Left lung (tissue), 4 donors: ENCODE measurements at regions not wholly inside any gene's neighbourhood (a gene's known extent, or its start where the extent isn't known, plus 50 kb on each side); places are given as distances from the start of the nearest gene placed in this dataset.

Source experiments
- ATAC-seq: fragments of 200-7000 bp; cut with Tn5 transposase; one replicate; pipeline ENCODE4 v1.9.1; 2020; ENCODE audit warnings: moderate library complexity
- DNase-seq, 4 donors: peaks; one replicate each; pipeline ENCODE4 v3.0.0-alpha.2; 2013 to 2020
- H3K27ac ChIP-seq, 2 donors: fragments of 200-600 bp; sonication (generic) in 1 of 2; one replicate each; pipeline versions ENCODE4 v1.5.0 to v1.8.0; 2020 to 2021
- H3K27me3 ChIP-seq, 2 donors: fragments of 200-600 bp; sonication (generic) in 1 of 2; one replicate each; pipeline versions ENCODE4 v1.5.0 to v1.8.0; 2020 to 2021
- H3K36me3 ChIP-seq, 2 donors: fragments of 200-600 bp; sonication (generic) in 1 of 2; one replicate each; pipeline versions ENCODE4 v1.5.0 to v1.8.0; 2020 to 2021
- H3K4me1 ChIP-seq, 2 donors: fragments of 200-600 bp; one replicate each; pipeline ENCODE4 v1.8.0; 2021
- H3K4me3 ChIP-seq, 2 donors: fragments of 200-600 bp; sonication (generic) in 1 of 2; one replicate each; pipeline versions ENCODE4 v1.5.0 to v1.8.0; 2020 to 2021; ENCODE audit warnings: mild to moderate bottlenecking in 1 of 2
- H3K9me3 ChIP-seq, 2 donors: fragments of 200-600 bp; sonication (generic) in 1 of 2; one replicate each; pipeline versions ENCODE4 v1.5.0 to v1.8.0; 2020 to 2021
- intact Hi-C, 2 donors: fragments of 100-400 bp; cut with DNase I; formaldehyde crosslinking; loops; one replicate each; pipeline versions ENCODE4 v1.11.2 to v1.14.2; 2022
- TF ChIP-seq, protein P1 (sequence below), 2 donors: fragments of 200-600 bp; sonication (generic) in 1 of 2; IDR thresholded peaks; one replicate each; pipeline versions ENCODE4 v1.5.0 to v1.8.0; 2021; ENCODE audit warnings: antibody characterized with exemption in 2 of 2
- donor health status: DM: no; HTN: yes; CAD: no.
- donor health status: DM: no; HTN: no; CAD: no.

DNA sequence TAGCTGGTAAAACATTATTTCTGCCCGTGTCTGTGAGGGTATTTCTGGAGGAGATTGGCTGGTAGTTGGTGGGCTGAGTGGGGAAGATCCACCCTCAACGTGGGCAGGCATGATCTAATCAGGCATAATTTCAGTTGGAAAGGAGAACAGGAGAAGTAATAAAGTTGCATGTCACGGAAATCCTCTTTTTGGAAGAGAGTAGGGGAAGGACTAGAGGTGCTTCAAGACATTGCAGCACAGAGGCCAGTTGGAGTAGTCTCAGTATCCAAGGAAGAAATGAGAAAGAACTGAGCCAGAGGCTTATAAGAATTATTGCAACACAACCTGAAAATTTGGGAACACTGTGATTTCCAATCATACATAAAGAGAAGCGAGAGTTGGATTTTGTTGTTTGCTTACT lies 1155.1 kb downstream of the FAM181B start:
- Histone ChIP-seq H3K27ac (no peak overlapping the region), H3K4me1 (no peaks in the 10 kb centered on the region), H3K4me3 (no peak overlapping the region), H3K27me3 (no peaks in the 10 kb centered on the region), H3K9me3 (no peaks in the 10 kb centered on the region), H3K36me3 (no peaks in the 10 kb centered on the region)
- intact Hi-C loops: no loop called here
- TF ChIP-seq, protein P1, sequence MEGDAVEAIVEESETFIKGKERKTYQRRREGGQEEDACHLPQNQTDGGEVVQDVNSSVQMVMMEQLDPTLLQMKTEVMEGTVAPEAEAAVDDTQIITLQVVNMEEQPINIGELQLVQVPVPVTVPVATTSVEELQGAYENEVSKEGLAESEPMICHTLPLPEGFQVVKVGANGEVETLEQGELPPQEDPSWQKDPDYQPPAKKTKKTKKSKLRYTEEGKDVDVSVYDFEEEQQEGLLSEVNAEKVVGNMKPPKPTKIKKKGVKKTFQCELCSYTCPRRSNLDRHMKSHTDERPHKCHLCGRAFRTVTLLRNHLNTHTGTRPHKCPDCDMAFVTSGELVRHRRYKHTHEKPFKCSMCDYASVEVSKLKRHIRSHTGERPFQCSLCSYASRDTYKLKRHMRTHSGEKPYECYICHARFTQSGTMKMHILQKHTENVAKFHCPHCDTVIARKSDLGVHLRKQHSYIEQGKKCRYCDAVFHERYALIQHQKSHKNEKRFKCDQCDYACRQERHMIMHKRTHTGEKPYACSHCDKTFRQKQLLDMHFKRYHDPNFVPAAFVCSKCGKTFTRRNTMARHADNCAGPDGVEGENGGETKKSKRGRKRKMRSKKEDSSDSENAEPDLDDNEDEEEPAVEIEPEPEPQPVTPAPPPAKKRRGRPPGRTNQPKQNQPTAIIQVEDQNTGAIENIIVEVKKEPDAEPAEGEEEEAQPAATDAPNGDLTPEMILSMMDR (IDR thresholded peaks at IDR 0.05): no peak
- no peak for ATAC-seq
- DNase-seq: no peak

DNA sequence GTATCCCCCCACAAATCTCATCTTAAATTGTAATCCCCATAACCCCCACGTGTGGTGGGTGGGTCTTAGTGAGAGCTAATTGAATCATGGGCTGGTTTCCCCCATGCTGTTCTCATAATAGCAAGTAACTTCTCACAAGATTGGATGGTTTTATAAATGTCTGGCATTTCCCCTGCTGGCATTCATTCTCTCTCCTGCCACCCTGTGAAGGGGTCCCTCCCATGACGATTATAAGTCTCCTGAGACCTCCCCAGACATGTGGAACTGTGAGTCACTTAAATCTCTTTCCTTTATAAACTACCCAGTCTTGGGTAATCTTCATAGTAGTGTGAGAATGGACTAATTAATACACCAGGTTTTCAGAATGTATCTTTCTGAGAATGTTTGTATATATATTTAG lies 1159.4 kb downstream of the FAM181B start:
- Histone ChIP-seq H3K36me3 (no peaks in the 10 kb centered on the region), H3K4me1 (no peaks in the 10 kb centered on the region), H3K27ac (no peak overlapping the region), H3K9me3 (no peaks in the 10 kb centered on the region), H3K4me3 (no peak overlapping the region), H3K27me3 (no peaks in the 10 kb centered on the region)
- intact Hi-C loops: no loop called here
- TF ChIP-seq, protein P1 (IDR thresholded peaks at IDR 0.05): no peak
- ATAC-seq (no peak), DNase-seq (no peak)

DNA sequence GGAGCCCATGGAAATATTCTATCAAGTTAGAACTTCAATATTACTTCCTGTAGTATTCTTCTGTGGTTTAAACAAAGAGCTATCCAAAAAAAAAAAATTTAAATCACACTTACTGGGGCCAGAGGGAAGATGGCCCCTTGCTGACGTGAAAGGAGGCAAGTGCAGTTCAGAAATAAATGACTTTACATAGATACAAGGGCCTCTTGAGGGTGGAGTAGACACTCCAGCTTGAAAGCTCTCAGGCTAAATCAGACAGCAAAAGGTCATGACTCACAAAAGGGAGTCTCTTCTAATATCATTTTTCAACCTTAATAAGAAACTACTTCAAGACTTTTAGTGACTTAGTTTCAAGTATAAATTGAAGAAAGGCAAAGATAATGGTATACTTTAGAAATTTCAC lies 1160.3 kb downstream of the FAM181B start:
- intact Hi-C loops: no loop called here
- Histone ChIP-seq H3K36me3 (no peaks in the 10 kb centered on the region), H3K4me1 (no peaks in the 10 kb centered on the region), H3K27ac (no peak overlapping the region), H3K27me3 (no peaks in the 10 kb centered on the region), H3K9me3 (no peaks in the 10 kb centered on the region), H3K4me3 (no peak overlapping the region)
- DNase-seq (no peak), ATAC-seq (peak; percentile 72)
- TF ChIP-seq, protein P1 (IDR thresholded peaks at IDR 0.05): no peak

- no peak for ATAC-seq
- TF ChIP-seq, protein P1 (IDR thresholded peaks at IDR 0.05): no peak
- no peak for DNase-seq
These were observed 1163.0 kb downstream of the FAM181B start for GRCh38 chr11:81570669-81571068.

GRCh38 chr11:81569999-81570398 lies 1163.7 kb downstream of the FAM181B start:
- intact Hi-C loops: no loop called here
- TF ChIP-seq, protein P1 (IDR thresholded peaks at IDR 0.05): no peak
- Histone ChIP-seq H3K4me3 (no peak overlapping the region), H3K27ac (no peak overlapping the region), H3K9me3 (no peaks in the 10 kb centered on the region), H3K27me3 (no peaks in the 10 kb centered on the region), H3K36me3 (no peaks in the 10 kb centered on the region), H3K4me1 (no peaks in the 10 kb centered on the region)
- no peak for DNase-seq
- no peak for ATAC-seq

More at GRCh38 chr11:81570669-81571068, 1163.0 kb downstream of the FAM181B start:
- intact Hi-C loops: no loop called here
- Histone ChIP-seq H3K4me3 (no peak overlapping the region), H3K27ac (no peak overlapping the region), H3K4me1 (no peaks in the 10 kb centered on the region), H3K9me3 (no peaks in the 10 kb centered on the region), H3K36me3 (no peaks in the 10 kb centered on the region), H3K27me3 (no peaks in the 10 kb centered on the region)
